NB4 (cell line): ENCODE measurements at regions not wholly inside any gene's neighbourhood (a gene's known extent, or its start where the extent isn't known, plus 50 kb on each side); places are given as distances from the start of the nearest gene placed in this dataset.

ENCODE experiments used
- MAX ChIP-seq: IDR thresholded peaks from 2 replicates; pipeline ENCODE4 v1.6.1; 2011; ENCODE audit warnings: low read depth, low read length
- POLR2A ChIP-seq: IDR thresholded peaks from 2 replicates; pipeline ENCODE4 v1.6.1; 2011; ENCODE audit warnings: mild to moderate bottlenecking; ENCODE audit not compliant: insufficient read length; ENCODE audit errors: extremely low read depth
- TF ChIP-seq, protein P1 (sequence below): IDR thresholded peaks from one replicate; pipeline ENCODE4 v1.5.1; 2012; ENCODE audit warnings: low read depth, low read length

GRCh38 chr2:236688563-236689392, 119.2 kb downstream of the ACKR3 start:
- TF ChIP-seq MAX: no peak
- TF ChIP-seq POLR2A: no peak
- TF ChIP-seq, protein P1, sequence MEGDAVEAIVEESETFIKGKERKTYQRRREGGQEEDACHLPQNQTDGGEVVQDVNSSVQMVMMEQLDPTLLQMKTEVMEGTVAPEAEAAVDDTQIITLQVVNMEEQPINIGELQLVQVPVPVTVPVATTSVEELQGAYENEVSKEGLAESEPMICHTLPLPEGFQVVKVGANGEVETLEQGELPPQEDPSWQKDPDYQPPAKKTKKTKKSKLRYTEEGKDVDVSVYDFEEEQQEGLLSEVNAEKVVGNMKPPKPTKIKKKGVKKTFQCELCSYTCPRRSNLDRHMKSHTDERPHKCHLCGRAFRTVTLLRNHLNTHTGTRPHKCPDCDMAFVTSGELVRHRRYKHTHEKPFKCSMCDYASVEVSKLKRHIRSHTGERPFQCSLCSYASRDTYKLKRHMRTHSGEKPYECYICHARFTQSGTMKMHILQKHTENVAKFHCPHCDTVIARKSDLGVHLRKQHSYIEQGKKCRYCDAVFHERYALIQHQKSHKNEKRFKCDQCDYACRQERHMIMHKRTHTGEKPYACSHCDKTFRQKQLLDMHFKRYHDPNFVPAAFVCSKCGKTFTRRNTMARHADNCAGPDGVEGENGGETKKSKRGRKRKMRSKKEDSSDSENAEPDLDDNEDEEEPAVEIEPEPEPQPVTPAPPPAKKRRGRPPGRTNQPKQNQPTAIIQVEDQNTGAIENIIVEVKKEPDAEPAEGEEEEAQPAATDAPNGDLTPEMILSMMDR: no peak
